ENCODE measurements at regions not wholly inside any gene's neighbourhood (a gene's known extent, or its start where the extent isn't known, plus 50 kb on each side); places are given as distances from the start of the nearest gene placed in this dataset.

GRCh38 chr2:19767899-19768298, 133.9 kb downstream of the TTC32 start:
- no peak for TF ChIP-seq EZH2 (IDR thresholded peaks at IDR 0.05; ENCODE audit: insufficient read depth, poor library complexity, severe bottlenecking)
- TF ChIP-seq EZH2phosphoT487 (IDR thresholded peaks at IDR 0.05; ENCODE audit: insufficient read depth, low read depth) = no peak
